ENCODE measurements at regions not wholly inside any gene's neighbourhood (a gene's known extent, or its start where the extent isn't known, plus 50 kb on each side); places are given as distances from the start of the nearest gene placed in this dataset.

DNA sequence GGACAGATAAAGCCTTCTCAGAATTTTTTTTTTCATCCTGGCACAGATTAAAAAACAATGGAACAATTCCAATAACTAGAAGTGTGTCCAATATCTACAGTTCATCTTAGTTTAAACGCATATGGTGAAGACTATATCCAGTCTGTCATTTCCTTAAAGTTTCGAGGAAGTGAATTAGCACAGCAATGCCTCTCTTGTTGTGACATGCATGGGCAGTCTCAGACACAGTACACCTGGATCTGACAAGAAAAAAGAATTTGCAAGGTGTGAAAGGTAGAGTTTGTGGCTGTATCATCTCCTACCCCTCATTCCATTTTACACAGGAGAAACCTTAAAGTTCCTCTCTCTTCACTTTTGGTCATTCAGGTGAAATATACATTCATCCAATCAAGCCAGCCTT is 100.6 kb upstream of the ADAMTS19 start:
- H3K4me3 ChIP-seq (ENCODE audit: low read length) = no peak overlapping the region
- TF ChIP-seq, protein P1, sequence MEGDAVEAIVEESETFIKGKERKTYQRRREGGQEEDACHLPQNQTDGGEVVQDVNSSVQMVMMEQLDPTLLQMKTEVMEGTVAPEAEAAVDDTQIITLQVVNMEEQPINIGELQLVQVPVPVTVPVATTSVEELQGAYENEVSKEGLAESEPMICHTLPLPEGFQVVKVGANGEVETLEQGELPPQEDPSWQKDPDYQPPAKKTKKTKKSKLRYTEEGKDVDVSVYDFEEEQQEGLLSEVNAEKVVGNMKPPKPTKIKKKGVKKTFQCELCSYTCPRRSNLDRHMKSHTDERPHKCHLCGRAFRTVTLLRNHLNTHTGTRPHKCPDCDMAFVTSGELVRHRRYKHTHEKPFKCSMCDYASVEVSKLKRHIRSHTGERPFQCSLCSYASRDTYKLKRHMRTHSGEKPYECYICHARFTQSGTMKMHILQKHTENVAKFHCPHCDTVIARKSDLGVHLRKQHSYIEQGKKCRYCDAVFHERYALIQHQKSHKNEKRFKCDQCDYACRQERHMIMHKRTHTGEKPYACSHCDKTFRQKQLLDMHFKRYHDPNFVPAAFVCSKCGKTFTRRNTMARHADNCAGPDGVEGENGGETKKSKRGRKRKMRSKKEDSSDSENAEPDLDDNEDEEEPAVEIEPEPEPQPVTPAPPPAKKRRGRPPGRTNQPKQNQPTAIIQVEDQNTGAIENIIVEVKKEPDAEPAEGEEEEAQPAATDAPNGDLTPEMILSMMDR (IDR thresholded peaks at IDR 0.05; ENCODE audit: insufficient read depth, low read depth, low read length, missing control alignments) = no peak
- DNase-seq (ENCODE audit: low read depth) = peak; percentile 91

DNA sequence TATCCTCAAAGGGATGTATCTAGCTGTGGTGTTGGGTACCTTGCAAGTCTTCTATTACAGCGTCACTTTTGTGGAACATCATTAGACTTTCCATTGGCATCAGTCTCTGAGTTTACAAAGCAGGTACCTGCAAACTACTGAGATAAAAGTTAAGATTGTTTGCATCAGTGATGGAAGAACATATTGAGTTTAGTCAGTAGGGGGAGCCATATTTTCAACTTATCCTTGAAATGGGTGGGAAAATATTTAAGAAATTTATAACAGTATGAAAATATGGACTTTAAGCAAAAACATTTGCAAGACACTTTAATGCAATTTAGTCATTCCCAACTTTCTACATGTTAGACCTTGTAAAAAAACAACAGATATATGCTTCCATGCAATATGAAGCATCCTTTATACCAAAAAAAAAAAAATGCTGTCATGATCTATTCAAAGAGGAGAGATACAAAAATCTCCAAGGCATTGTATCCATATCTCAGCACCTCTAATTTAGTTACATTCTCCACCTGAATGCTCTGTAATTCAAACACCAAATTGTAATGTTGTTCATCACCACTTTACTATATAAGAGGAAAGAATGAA is 98.6 kb upstream of the ADAMTS19 start:
- peak; percentile 41 for DNase-seq (ENCODE audit: low read depth)
- TF ChIP-seq, protein P1 (IDR thresholded peaks at IDR 0.05; ENCODE audit: insufficient read depth, low read depth, low read length, missing control alignments) = peak; percentile 41
- no peak overlapping the region for H3K4me3 ChIP-seq (ENCODE audit: low read length)

DNA sequence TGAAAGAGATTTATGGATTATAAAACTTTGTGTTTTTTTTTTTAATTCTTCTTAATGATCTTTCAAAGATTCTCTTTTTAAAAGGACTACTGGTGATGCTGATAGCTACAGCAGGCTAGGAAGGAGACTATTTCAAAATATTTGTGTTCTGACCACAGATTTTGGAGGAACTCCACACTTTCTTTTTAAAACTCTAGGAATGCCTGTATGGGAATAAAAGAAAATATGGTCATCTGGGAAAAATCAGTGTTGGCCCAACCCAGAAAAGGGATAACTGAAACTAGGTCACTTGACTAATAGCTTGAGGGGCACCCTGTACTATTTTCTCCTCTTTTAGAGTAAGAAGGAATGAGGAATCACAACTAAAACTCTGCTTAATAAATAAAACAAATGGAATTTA is 97.6 kb upstream of the ADAMTS19 start:
- TF ChIP-seq, protein P1 (IDR thresholded peaks at IDR 0.05; ENCODE audit: insufficient read depth, low read depth, low read length, missing control alignments) = no peak
- no peak overlapping the region for H3K4me3 ChIP-seq (ENCODE audit: low read length)
- no peak for DNase-seq (ENCODE audit: low read depth)

DNA sequence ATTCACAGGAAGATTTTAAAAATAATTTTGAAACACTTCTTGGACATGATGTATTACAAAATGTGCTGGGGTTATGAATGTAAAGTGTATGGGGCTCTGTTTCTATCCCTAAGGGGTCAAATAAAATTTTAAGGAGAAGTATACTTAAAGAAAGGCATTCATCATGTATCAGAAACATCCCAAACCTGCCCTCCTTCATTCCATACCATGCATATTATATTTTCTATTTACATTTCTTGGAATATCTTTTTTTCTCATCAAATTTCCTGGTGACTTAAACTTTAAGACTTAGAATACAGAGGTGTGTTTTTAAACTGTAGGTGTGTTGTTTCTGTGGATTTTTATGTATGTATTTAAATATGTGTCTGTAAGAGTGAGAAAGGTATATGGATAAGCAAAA is 96.1 kb upstream of the ADAMTS19 start:
- DNase-seq (ENCODE audit: low read depth) = no peak
- TF ChIP-seq, protein P1 (IDR thresholded peaks at IDR 0.05; ENCODE audit: insufficient read depth, low read depth, low read length, missing control alignments) = no peak
- no peak overlapping the region for H3K4me3 ChIP-seq (ENCODE audit: low read length)

DNA sequence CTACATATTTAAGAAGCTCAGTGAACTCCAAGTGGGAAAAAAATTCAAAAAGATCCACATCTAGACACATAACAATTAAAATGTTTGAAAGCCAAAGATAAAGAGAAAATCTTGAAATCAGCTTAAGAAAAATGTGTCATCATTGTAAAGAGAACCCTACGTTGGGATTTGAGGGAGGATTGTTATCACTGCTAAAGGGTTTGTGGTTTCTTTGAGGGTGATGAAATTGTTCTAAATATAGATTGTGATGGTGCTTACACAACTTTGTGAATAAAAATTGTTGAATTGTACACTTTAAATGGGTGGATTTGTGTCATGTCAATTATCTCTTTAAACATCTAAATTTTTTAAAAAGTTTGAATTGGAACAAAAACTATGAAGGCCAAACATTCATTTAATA is 92.2 kb upstream of the ADAMTS19 start:
- DNase-seq (ENCODE audit: low read depth) = peak; percentile 18
- H3K4me3 ChIP-seq (ENCODE audit: low read length) = no peak overlapping the region
- TF ChIP-seq, protein P1 (IDR thresholded peaks at IDR 0.05; ENCODE audit: insufficient read depth, low read depth, low read length, missing control alignments) = no peak

DNA sequence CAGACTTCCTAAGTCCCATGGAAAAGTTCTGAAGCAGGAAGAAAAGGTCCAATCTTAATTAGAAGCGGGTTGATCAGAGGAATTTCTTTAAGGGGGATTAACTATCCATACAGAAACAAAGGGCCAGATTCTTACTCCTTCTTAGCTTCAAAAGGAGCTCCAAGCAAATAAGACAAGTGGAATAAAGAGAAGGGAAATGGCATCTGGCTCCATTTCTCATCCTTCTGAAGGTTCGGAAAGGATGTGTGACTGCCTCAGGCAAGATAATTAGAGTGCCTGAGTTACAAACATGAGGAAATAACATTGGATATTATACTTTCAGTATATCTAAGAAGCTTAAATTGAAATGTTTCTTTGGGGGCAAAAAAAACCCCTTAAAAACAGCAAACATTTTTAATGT is 88.1 kb upstream of the ADAMTS19 start:
- DNase-seq (ENCODE audit: low read depth) = no peak
- TF ChIP-seq, protein P1 (IDR thresholded peaks at IDR 0.05; ENCODE audit: insufficient read depth, low read depth, low read length, missing control alignments) = no peak

DNA sequence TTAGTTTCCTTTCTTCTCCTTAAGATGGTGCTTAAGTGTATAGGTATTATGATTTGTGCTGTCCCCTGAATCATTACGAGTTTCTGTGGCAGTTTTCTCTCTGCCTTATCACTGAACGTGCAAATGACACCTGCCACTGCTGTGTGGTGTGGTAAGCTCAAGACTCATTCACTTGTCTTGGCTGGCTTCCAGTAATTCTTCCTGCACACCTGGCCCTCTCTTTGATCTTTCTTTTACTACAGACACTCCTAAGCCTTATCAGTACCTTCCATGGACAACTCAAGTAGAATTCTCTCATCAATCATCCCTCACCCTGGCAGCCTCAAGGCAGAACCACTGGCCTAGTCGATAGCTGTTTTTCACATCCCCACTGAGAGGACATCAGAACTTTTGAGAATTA is 82.6 kb upstream of the ADAMTS19 start:
- peak; percentile 49 for DNase-seq (ENCODE audit: low read depth)
- H3K4me3 ChIP-seq (ENCODE audit: low read length) = no peak overlapping the region
- TF ChIP-seq, protein P1 (IDR thresholded peaks at IDR 0.05; ENCODE audit: insufficient read depth, low read depth, low read length, missing control alignments) = no peak

More for the DNA sequence above, 88.1 kb upstream of the ADAMTS19 start:
- no peak overlapping the region for H3K4me3 ChIP-seq (ENCODE audit: low read length)

Data from epithelial cell of esophagus (primary cell).